GM21423 (cell line): ENCODE measurements at regions not wholly inside any gene's neighbourhood (a gene's known extent, or its start where the extent isn't known, plus 50 kb on each side); places are given as distances from the start of the nearest gene placed in this dataset.
"Not testable (repeated sequence)": the region's sequence is repeated elsewhere in the genome, so short reads cannot be mapped to it uniquely, and the experiment has no call there.

Experiments
- ATAC-seq: cut with Tn5 transposase; IDR thresholded peaks from one replicate; pipeline ENCODE4 v1.9.1; 2021; ENCODE audit warnings: mild to moderate bottlenecking, moderate library complexity; ENCODE audit not compliant: unreplicated experiment

DNA sequence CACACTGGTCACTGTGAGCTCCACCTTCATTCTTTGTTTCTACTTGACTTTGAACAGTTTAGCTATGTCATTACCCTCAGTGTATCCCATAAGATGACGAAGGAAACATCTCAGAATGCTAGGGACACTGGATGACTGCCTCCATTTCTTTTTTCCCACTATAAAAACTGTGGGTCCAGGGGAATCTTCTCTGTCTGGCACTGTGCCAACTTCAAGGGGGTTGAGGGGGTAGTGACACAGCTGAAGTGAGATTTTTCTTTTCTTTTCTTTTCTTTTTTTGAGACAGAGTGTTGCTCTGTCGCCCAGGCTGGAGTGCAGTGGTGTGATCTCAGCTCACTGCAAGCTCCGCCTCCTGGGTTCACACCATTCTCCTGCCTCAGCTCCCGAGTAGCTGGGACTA lies 302.6 kb upstream of the TARS1 start:
- ATAC-seq, result not testable (repeated sequence)

DNA sequence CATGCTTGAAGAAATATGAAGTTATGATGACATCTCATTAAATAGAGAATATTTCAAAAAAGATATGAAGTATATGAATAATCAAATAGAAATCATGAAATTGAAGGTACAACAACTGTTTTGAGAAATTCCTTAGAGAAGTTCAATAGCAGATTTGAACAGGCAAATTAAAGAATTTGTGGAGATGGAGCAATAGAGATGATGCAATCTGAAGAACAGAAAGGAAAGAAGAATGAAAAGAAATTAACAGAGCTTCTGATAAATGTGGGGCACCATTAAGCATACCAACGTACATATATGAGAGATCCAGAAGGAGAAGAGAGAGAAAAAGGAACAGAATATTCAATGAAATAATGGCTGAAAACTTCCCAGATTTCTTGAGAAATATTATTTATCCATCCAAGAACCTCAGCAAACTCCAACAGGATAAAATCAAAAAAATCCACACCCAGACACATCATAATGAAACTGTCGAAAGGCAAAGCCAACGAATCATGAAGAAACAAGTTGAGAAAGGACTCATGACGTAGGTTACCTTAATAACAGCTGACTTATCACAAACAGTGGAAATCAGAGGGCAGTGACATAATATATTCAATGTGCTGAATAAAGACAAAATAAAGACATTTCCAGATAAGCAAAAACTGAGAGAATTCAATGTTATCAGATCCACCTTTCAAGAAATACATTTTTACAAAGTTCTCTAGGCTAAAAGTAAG lies 297.2 kb upstream of the TARS1 start:
- ATAC-seq, result no peak

DNA sequence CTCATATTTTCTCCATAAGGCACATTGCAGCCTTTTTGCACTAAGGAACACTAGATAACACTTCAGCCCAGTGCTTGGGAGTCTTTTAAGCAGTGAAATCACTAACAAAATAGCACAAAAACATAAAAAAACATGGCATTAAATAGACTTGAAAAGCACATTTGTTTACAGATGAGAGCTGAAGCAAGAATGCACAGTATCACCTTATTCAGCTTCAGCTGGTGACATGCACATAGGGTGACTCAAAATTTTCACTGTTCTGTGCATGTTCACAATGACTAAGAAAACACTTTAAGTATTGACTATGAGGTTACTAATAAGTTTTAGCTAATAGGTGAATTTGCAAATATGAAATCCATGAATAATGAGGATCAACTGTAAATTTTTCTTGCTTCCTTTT lies 293.9 kb upstream of the TARS1 start:
- ATAC-seq, result no peak

DNA sequence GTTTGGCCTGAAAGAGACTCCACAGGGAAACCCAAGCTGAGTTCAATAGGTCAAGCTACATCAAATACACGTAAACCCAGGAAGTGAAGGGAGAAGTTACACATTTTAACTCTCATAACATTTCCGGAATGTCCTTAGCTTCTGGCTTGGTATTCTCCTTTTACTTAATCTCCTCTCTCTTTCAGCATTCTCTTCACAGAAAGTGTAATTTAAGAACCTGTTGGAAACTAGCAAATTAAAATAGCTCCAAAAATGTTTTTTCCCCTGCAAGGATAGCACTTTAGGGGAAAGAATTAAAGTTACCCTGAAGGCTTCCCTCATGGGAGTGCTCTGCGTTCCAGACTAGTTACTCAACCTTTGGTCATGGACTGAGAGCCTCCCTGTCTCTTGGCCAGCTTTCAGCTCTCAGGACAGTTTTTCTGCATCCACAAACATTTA lies 292.7 kb upstream of the TARS1 start:
- no peak for ATAC-seq

DNA sequence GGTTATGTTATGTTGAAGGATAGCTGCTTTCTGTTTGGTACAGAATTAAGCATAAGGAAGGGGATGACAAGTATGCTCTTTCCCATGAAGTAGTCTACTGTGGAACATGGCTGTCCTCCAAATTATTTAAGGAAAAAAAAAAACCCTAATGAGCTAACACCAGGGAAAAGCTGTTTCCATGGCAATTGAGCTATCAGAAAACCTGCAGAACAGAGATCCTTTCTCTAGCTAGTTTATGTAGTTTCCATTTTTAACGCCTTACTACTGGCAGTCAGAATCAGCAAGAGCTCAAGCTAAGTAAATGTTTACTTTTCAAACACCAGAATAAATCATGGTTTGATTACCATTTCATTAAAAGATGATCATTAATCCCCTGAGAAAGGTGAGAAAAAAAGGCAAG lies 287.4 kb upstream of the TARS1 start:
- no peak for ATAC-seq

DNA sequence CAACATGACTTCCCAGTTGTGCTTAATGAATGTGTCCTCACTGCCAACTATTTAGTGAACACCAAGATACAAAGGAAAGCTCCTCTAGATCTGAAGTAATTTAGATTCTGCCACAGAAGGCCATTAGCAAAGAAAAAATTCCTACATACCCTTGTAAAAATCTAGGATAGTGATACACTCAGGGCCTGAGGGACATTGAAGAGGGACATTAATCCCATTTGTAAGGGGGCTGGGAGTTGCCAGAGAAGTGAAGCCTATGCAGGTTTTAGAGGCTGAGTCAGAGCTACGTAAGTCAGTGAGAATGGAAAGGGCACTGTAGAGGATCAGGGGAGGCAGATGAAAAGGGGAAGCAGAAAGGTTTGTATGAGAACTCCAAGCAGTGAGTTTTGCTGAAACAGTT lies 286.9 kb upstream of the TARS1 start:
- ATAC-seq, result no peak

DNA sequence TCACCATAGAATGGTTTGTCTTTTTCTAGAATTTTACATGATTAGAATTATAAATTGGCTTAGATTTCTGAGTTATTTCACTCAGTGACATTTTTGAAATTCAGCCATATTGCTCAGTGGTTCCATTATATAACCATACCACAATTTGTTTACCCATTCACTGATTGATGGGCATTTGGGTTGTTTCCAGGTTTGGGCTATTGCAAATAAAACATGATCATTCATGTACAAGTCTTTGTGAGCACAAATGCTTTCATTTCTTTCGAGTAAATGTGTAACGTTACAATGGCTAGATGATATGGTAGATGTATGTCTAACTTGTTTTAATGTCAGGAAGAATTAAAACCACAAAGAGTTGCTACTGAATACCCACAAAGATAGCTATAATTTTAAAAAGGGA lies 279.9 kb upstream of the TARS1 start:
- no peak for ATAC-seq

DNA sequence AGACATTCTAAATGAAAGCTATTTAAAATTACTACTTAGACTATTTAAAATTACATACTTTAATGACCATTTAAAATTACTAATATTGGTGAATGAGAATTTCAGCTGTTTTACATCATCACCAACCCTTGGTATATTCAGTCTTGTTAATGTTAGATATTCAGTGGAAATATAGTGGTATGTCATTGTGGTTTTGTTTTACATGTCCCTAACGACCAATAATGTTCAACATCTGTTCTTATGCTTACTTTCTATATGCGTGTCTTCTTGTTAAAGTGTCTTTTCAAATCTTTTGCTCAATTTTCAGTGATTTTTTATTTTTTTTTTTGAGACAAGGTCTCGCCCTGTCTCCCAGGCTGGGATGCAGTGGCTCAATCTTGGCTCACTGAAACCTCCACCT lies 279.3 kb upstream of the TARS1 start:
- no peak for ATAC-seq

DNA sequence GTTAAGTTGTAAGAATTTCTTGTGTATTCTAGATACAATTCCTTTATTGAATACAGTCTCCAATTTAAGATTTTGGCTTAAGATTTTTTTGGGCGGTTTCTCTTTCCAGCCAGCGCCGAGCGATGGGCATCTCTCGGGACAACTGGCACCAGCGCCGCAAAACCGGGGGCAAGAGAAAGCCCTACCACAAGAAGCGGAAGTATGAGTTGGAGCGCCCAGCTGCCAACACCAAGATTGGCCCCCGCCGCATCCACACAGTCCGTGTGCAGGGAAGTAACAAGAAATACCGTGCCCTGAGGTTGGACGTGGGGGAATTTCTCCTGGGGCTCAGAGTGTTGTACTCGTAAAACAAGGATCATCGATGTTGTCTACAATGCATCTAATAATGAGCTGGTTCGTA lies 278.7 kb upstream of the TARS1 start:
- no peak for ATAC-seq

DNA sequence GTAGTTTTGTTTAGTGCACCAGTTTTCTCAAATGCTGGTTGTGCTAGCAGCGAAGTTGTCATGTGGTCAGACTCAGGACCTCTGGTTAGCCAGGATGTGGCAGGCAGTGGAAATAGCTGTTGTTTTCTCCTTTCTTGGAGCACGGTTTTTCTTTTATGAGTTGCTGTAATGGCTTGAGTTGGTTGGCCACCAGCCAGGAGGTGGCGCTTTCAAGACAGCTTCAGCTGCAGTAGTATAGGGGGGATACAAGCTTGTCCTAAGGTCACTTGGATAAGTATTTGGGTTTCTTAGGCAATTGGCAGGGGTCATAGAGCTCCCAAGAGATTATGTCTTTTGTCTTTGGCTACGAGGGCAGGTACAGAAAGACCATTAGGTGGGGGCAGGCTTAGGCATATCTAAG lies 274.2 kb upstream of the TARS1 start:
- no peak for ATAC-seq

DNA sequence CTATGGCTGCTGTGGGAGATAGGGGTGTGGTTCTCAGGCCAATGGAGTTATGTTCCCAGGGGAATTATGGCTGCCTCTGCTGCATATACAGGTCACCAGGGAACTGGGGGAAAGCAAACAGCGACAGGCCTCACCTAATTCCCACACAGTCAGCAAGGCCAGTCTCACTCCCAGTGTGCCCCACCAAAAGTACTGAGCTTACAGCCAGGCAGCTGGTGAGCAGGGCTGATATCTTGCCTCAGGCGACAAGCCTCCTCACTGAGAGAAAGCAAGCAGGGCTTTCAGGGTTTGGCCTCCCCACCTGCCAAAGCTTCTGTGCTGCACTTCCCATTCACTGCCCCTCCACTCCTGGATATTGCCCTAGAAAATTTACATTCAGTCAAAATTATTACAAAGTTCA lies 273.8 kb upstream of the TARS1 start:
- no peak for ATAC-seq

DNA sequence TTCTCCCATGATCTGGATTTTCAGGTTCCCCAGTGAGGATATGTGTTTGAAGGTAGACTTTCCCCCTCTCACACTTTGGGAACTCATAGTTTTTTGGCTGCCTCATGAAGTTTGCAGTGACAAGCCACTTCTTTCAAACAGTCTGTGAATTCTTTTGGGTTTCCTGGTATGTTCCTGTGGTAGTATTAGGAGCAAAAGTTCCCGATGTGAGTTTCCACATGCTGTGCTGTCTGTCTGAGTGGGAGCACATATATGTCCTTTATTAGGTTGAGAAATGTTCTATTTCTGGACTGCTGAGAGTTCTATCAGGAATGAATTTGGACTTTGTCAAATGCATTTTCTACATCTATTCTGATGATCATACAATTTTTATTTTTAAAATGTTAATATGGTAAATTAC lies 273.2 kb upstream of the TARS1 start:
- ATAC-seq, result no peak

DNA sequence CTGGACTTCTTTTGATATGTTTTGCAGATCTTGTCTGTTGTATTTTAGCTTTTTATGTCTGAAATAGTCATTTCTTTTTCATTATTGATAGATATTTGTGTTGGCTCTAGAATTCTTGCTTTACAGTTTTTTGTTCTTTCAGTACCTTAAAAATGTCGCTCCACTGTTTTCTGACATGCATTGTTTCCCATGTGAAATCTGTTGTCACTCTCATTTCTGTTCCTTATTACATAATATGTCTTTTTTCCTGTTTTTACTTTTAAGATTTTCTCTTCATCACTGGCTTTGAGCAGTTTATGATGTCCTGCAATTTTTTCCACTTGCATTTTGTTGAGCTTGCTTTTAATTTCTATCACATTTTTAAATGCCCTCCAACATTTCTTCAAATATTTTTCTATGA lies 270.4 kb upstream of the TARS1 start:
- no peak for ATAC-seq

DNA sequence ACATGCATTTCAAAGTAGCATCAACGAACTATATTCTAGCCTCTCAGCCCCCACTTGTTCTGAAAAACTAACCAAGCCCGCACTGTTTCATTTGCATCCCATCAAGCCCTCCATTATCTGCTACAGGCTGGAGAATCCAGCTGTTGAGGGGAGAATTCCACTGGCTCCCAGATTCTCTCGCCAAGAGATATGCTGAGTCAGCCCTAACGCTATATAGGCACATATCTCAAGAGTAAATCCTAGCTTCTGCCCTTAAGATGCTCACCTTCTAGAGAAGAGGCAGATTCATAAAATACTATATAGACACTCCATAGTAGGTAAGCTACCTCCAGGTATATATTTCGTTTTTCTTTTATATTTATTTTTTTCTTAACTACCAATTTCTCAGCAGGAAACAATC lies 266.4 kb upstream of the TARS1 start:
- ATAC-seq, result no peak

DNA sequence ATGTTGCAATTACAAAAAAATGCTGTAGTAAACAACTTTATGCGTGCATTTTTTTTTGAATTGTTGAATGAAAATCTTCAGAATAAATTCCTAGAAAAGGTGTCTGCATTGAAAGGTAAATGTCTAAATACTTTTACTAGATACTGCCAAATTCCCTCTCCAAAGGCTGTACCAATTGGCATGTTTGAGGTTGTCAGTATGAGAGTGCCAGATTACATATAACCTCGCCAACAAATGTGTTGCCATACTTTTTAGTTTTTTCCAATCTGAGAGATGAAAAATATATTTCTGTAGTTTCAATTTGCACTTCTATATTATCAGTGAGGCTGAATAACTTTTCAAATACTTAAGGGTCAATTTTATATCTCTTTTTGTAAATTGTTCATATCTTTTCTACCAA lies 261.5 kb upstream of the TARS1 start:
- ATAC-seq, result no peak

DNA sequence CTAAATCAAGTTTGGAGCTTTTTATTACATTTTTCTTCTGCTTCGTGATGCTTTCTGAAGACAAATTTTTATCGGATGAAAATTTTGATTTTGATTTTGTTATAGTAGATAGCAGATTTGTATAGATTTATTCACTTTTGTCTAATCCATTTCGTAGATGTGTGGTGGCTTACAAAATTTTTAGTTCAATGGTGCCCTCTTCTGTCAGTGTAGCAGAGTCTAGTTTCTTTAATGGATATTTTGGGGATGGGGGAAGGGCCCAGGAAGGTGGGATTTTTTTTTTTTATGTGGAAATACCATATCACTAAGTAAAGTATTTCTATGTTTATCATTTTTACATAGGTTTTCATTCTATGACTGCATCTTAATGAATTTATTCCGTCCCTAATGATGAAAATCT lies 259.9 kb upstream of the TARS1 start:
- no peak for ATAC-seq

DNA sequence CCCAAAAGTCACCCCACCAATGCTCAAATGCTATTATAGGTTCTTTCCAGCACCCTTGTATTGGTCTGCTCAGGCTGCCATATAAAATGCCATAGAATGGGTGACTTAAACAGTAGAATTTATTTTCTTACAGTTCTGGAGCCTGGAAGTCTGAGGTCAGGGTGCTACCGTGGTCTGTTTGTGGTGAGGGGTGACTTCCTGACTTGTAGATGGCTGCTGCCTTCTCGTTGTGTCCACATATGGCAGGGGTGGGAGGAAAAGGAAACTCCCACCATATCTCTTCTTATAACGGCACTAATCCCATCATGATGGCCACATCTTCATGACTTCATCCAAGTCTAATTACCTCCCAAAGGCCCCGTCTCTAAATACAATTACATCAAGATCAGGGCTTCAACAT lies 257.8 kb upstream of the TARS1 start:
- ATAC-seq, result no peak

DNA sequence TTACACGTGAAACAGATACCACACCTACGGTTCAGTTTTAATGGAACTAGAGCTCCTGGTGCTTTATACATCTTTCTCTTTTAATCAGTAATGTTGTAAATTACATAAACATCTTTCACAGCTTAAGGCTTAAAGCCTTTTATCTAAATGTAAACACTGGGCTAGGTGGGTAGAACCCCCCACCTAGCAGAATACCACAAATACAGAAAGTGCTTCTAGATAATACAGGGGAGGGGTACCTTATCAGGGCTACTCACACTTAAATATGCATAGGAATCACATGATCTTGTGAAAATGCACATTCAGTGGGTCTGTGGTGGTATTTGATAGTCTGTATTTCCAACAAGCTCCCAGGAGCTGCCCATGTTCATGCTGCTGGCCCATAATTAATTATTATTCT lies 256.4 kb upstream of the TARS1 start:
- ATAC-seq, result no peak

DNA sequence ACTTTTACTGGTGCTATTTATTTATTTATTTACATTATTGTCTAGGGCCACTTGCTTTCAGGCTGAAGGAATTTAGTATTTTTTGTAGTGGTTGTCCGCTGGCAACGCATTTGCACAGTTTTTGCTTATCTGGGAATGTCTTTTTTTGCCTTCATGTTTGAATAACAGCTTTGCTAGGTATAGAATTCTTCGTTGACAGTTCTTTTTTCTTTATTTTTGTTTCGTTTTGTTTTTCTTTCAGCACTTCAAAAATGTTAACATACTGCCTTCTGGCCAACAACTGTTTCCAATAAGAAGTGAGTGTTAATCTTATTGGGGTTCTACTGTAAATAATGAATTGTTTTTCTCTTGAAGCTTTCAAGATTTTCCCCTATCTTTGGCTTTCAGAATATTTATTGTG lies 252.7 kb upstream of the TARS1 start:
- ATAC-seq, result no peak

DNA sequence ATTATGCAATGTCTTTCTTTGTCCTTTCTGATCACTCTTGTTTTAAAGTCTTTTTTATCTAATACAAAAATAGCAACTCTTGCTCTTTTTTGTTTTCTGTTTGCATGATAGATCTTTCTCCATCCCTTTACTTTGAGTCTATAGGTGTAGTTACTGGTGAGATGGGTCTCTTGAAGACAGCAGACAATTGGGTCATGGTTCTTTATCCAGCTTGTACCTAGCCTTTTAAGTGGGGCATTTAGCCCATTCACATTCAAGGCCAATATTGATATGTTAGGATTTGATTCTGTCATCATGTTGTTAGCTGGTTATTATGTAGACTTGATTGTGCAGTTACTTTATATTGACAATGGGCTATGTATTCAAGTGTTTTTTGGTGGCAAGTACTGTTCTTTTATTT lies 245.9 kb upstream of the TARS1 start:
- ATAC-seq, result no peak

DNA sequence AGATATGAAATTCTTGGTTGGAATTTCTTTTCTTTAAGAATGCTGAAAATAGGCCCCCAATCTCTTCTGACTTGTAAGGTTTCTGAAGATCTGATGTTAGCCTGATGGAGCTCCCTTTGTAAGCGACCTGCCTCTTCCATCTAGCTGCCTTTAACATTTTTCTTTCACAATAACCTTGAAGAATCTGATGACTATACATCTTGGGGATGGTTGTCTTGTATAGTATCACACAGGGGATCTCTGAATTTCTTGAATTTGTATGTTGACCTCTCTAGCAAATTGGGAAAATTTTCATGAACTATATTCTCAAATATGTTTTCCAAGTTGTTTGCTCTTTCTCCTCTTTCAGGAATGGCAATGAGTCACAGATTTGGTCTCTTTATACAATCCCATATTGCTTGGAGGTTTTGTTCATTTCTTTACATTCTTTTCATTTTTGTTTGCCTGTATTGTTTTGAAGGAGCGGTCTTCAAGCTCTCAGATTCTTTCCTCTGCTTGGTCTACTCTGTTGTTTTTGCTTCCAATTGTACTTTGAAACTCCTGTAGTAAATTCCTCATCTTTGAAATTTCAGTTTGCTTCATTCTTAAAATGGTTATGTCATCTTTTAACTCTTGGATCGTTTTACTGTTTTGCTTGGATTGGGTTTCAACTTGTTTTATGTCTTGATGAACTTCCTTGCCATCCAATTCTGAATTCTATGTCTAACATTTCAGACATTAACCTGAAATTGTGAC lies 245.2 kb upstream of the TARS1 start:
- ATAC-seq, result no peak

DNA sequence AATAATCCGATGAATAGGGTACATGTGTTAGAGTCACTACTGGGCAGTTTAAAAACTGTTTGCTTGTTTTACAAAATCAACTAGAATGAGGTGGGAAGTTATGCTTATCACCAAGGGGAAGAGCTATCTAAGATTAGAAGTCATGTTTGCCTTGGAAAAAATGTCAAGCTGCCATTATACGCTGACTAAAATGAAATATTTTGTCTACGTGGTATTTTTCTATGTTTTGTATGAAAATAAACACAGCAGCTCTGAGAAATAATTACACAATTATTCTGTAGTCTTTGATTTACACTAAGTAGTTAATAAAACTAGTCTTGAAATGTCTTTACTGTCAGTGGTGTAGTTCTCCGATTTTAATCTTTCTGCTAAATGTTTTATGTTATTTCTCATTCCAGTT lies 241.9 kb upstream of the TARS1 start:
- ATAC-seq, result no peak

DNA sequence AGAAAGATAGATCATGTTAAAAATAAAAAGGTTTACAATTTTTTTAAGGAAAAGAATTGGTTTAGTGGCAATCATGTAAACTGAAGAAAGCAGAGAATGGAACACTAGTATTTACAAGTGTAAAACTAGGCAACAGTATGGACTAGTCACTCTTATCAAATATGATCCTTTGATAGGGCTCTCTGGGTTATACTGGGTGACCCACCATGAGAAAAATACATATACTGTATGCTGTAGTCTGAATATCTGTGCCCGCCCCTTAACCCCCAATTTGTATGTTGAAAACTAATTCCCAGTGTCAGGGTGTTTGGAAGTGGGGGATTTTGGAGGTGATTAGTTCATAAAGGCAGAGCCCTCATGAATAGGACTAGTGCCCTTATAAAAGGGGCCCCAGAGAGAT lies 236.8 kb upstream of the TARS1 start:
- no peak for ATAC-seq
